ENCODE measurements at regions not wholly inside any gene's neighbourhood (a gene's known extent, or its start where the extent isn't known, plus 50 kb on each side); places are given as distances from the start of the nearest gene placed in this dataset.

GRCh38 chr1:4351453-4351852 is 303.0 kb upstream of the AJAP1 start:
- no peak overlapping the region for H2BK120ac ChIP-seq (ENCODE audit: low read depth, low read length)
- intact Hi-C loops (cut with micrococcal nuclease) (no loop called here), dilution Hi-C loops (cut with HindIII; ENCODE audit: low sequenced_read_pairs, unreplicated experiment) (no loop called here), in situ Hi-C loops (cut with MboI; ENCODE audit: low sequenced_read_pairs) (no loop called here)
- H3K4me2 ChIP-seq (ENCODE audit: low read depth, low read length) = no peak overlapping the region
- no peak overlapping the region for H3K9ac ChIP-seq (ENCODE audit: low read depth, low read length)
- peaks cover 51% of the 10 kb centered on the region for H3K9me3 ChIP-seq (ENCODE audit: control insufficient read depth, insufficient read depth, low read length)
- no peak overlapping the region for H3K27ac ChIP-seq (ENCODE audit: insufficient read depth, low read length)
- WGBS, 2 experiments (ENCODE audit: extremely low coverage in 2 of 2, insufficient read length in 1 of 2) = 43% methylated on average over 1 of the region's 6 CpGs; no CpG with 5 or more reads in 1 of the 2 experiments
- no peak overlapping the region for H4K5ac ChIP-seq (ENCODE audit: low read depth, low read length)
- no peak overlapping the region for H4K91ac ChIP-seq (ENCODE audit: insufficient read depth, low read depth, low read length)
- no peak overlapping the region for H2BK5ac ChIP-seq (ENCODE audit: low read depth, low read length, poor library complexity, severe bottlenecking)
- BruUV-seq (replicated peaks) = no TSS peak
- H3K4ac ChIP-seq (ENCODE audit: low read depth, low read length) = no peak overlapping the region
- H3K14ac ChIP-seq (replicated peaks; ENCODE audit: low read depth, low read length) = no peak overlapping the region
- H3K9me1 ChIP-seq (ENCODE audit: insufficient read depth, low read length) = no peaks in the 10 kb centered on the region
- H2AK5ac ChIP-seq (ENCODE audit: low read depth, low read length) = no peak overlapping the region
- no peak overlapping the region for H3K4me3 ChIP-seq (ENCODE audit: insufficient read depth, low read depth, low read length)
- H3K36me3 ChIP-seq (ENCODE audit: control insufficient read depth, insufficient read depth, low read length) = no peaks in the 10 kb centered on the region
- no peaks in the 10 kb centered on the region for H3K27me3 ChIP-seq (ENCODE audit: control insufficient read depth, insufficient read depth, low read length)
- H4K8ac ChIP-seq (ENCODE audit: low read depth in 2 of 2, low read length in 2 of 2) = no peak overlapping the region
- no peak overlapping the region for H3K23ac ChIP-seq (ENCODE audit: low read depth, low read length)
- H2BK20ac ChIP-seq (ENCODE audit: low read depth, low read length) = no peak overlapping the region
- no peak overlapping the region for H2BK15ac ChIP-seq (ENCODE audit: low read depth, low read length)
- no peak overlapping the region for H3K56ac ChIP-seq (ENCODE audit: extremely low read depth, insufficient read depth, low read length)
- no peaks in the 10 kb centered on the region for H4K20me1 ChIP-seq (ENCODE audit: insufficient read depth, low read length)
- DNase-seq (no peak), ATAC-seq (ENCODE audit: low read depth) (no peak)
- H2AK9ac ChIP-seq (replicated peaks; ENCODE audit: low read depth, low read length, poor library complexity) = no peak overlapping the region
- TF ChIP-seq MAFK (IDR thresholded peaks at IDR 0.05; ENCODE audit: low read depth, low read length) (no peak), BHLHE40 (IDR thresholded peaks at IDR 0.05; ENCODE audit: low read depth, low read length) (no peak), NFE2L2 (IDR thresholded peaks at IDR 0.05; ENCODE audit: low read depth, low read length) (no peak), MAZ (IDR thresholded peaks at IDR 0.05; ENCODE audit: borderline replicate concordance, low read depth, low read length) (no peak), POLR2A (IDR thresholded peaks at IDR 0.05; ENCODE audit: low read depth, low read length) (no peak), FOS (IDR thresholded peaks at IDR 0.05; ENCODE audit: low read depth, low read length) (no peak), RCOR1 (IDR thresholded peaks at IDR 0.05; ENCODE audit: insufficient replicate concordance, low read length) (no peak)
- no peaks in the 10 kb centered on the region for H3K79me1 ChIP-seq (ENCODE audit: low read depth in 1 of 2, low read length in 2 of 2)
- no peak overlapping the region for H2AFZ ChIP-seq (replicated peaks; ENCODE audit: low read length, poor library complexity)
- H3K18ac ChIP-seq (ENCODE audit: low read depth, low read length) = no peak overlapping the region
- H3K4me1 ChIP-seq (ENCODE audit: control insufficient read depth, insufficient read depth, low read length) = no peaks in the 10 kb centered on the region
- CTCF ChIA-PET = no interaction called here
- POLR2A ChIA-PET (ENCODE audit: unreplicated experiment) = no interaction called here
